ENCODE measurements at regions not wholly inside any gene's neighbourhood (a gene's known extent, or its start where the extent isn't known, plus 50 kb on each side); places are given as distances from the start of the nearest gene placed in this dataset.

DNA sequence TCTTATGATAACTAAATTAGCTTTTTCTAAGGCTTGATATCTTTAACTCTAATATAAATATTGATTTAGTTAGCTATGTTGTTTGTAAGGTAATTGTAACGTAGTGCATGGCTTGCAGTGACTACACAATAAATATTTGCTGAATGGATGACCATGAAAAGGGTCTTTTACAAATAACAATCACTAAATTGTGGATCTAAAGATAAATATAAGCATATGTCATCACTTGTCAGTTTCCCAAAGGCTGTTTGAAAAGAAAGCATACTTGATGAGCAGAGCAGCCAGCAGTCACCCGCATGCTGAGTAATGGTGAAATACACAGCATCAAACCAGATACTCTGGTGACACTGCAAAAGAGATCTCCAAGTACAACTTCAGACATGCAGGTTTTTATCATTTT, 92.5 kb upstream of the FMN2 start:
- Mint-ChIP-seq H3K4me1 (peaks cover 8% of the 10 kb centered on the region), H3K9me3 (no peaks in the 10 kb centered on the region), H3K27ac (no peak overlapping the region), H3K36me3 (peaks cover 2% of the 10 kb centered on the region), H3K4me3 (no peak overlapping the region), H3K27me3 (peaks cover 46% of the 10 kb centered on the region)

- Mint-ChIP-seq H3K27ac (no peak overlapping the region), H3K4me3 (no peak overlapping the region), H3K27me3 (peaks cover 36% of the 10 kb centered on the region), H3K4me1 (peaks cover 8% of the 10 kb centered on the region), H3K9me3 (no peaks in the 10 kb centered on the region), H3K36me3 (peaks cover 2% of the 10 kb centered on the region)
Observed at GRCh38 chr1:240000634-240001033, 91.0 kb upstream of the FMN2 start.

DNA sequence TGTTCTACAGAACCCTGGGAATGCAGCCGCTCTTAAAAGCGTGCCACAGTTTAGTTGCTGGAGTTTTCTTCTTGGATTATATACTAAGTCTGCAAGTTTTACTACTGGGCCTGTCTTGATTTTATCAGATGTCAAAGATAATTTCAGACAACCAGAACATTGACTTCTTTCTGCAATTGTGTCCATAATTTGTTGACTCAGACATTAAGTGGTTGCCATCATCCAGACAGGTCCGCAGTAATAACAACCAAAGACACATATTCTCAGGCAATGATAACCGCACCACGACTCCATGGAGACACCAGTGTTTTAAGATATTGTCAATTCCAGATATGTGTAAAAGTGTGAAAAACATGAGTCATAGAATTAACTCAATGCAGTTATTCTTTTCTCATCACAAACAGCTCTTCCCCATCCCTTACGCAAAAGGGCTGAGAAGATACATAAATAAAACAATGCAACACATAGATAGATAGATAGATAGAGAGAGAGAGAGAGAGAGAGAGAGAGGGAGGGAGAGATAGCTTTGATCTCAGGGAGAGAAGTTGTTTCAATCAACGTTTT, 90.4 kb upstream of the FMN2 start:
- Mint-ChIP-seq H3K27me3 (peaks cover 32% of the 10 kb centered on the region), H3K9me3 (no peaks in the 10 kb centered on the region), H3K4me3 (no peak overlapping the region), H3K36me3 (peaks cover 2% of the 10 kb centered on the region), H3K4me1 (peaks cover 8% of the 10 kb centered on the region), H3K27ac (no peak overlapping the region)

GRCh38 chr1:240004086-240004749, 87.5 kb upstream of the FMN2 start:
- Mint-ChIP-seq H3K36me3 (no peaks in the 10 kb centered on the region), H3K9me3 (no peaks in the 10 kb centered on the region), H3K27ac (no peak overlapping the region), H3K4me1 (no peaks in the 10 kb centered on the region), H3K4me3 (no peak overlapping the region), H3K27me3 (peaks cover 14% of the 10 kb centered on the region)

DNA sequence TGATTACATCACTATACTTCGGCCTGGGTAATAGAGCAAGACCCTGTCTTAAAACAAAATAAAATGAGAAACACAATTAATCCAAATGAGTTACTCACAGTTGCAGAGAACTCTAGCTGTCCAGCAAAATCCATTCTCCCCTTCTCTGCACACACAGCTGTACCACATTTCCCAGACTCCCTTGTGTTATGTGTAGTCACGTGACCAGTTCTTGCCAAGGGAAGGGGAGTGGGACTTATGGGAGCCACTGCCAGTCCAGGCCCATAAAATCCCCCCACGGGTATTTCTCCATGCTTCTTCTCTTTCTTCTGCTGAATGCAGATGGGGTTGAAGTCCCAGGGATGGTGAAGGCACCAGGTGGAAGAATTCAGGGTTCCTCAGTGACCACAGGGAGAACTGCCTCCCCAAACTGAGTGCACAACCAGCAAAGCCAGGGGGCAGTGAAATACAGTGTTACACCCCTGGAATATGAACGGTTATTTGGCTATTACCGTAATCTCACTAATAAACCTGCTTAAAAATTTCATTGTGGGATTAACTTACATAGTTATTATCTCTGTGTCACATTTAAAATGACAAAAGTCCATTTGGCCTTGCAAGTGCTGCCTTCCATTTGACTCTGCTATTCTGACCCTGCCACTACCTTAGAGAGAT, 85.6 kb upstream of the FMN2 start:
- H3K27ac Mint-ChIP-seq, result no peak overlapping the region
- no peaks in the 10 kb centered on the region for H3K36me3 Mint-ChIP-seq
- H3K4me3 Mint-ChIP-seq, result no peak overlapping the region
- peaks cover 7% of the 10 kb centered on the region for H3K27me3 Mint-ChIP-seq
- no peaks in the 10 kb centered on the region for H3K9me3 Mint-ChIP-seq
- no peaks in the 10 kb centered on the region for H3K4me1 Mint-ChIP-seq

- no peaks in the 10 kb centered on the region for H3K9me3 Mint-ChIP-seq
- no peak overlapping the region for H3K4me3 Mint-ChIP-seq
- no peaks in the 10 kb centered on the region for H3K4me1 Mint-ChIP-seq
- no peaks in the 10 kb centered on the region for H3K36me3 Mint-ChIP-seq
- H3K27me3 Mint-ChIP-seq, result peaks cover 2% of the 10 kb centered on the region
- H3K27ac Mint-ChIP-seq, result no peak overlapping the region
Observed at GRCh38 chr1:240008298-240008697, 83.4 kb upstream of the FMN2 start.

DNA sequence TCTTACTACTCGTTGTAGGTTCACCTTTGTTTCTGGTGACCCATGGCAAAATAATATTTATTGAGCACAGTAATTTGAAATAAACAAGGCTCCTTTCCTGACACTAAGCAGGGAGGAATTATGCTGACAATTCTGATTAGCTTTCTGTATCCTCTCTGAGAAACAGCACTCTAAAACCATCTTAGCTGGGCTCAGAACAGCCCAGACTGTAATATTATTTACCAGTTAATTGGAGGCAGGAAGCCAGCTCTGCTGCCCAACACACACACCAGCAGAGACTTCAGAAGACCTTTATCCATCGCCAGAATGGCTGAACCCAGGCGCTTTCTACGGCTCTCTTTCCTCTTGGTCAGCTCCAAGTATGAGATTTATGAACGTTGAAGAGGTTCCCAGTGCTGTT, 77.6 kb upstream of the FMN2 start:
- Mint-ChIP-seq H3K27me3 (peaks cover 5% of the 10 kb centered on the region), H3K4me1 (no peaks in the 10 kb centered on the region), H3K27ac (no peak overlapping the region), H3K4me3 (no peak overlapping the region), H3K9me3 (peaks cover 19% of the 10 kb centered on the region), H3K36me3 (no peaks in the 10 kb centered on the region)

GRCh38 chr1:240018617-240019016, 73.1 kb upstream of the FMN2 start:
- no peak overlapping the region for H3K27ac Mint-ChIP-seq
- H3K4me1 Mint-ChIP-seq, result no peaks in the 10 kb centered on the region
- H3K27me3 Mint-ChIP-seq, result peaks cover 9% of the 10 kb centered on the region
- H3K9me3 Mint-ChIP-seq, result peaks cover 19% of the 10 kb centered on the region
- no peak overlapping the region for H3K4me3 Mint-ChIP-seq
- H3K36me3 Mint-ChIP-seq, result no peaks in the 10 kb centered on the region

DNA sequence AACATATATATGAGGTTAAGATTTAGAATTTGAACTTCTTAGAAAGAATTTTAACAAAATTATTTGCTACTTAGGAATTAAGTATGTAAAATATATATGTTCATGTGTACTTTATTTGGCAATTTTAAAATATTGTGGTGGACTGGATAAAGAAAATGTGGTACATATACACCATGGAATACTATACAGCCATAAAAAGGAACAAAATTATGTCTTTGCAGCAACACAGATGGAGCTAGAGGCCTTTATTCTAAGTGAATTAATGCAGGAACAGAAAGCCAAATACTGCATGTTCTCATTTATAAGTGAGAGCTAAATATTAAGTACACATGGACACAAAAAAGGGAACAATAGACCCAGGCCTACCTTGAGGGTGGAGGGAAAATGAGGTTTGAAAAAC, 72.2 kb upstream of the FMN2 start:
- Mint-ChIP-seq H3K4me1 (no peaks in the 10 kb centered on the region), H3K36me3 (no peaks in the 10 kb centered on the region), H3K4me3 (no peak overlapping the region), H3K27me3 (peaks cover 11% of the 10 kb centered on the region), H3K27ac (no peak overlapping the region), H3K9me3 (peaks cover 19% of the 10 kb centered on the region)

DNA sequence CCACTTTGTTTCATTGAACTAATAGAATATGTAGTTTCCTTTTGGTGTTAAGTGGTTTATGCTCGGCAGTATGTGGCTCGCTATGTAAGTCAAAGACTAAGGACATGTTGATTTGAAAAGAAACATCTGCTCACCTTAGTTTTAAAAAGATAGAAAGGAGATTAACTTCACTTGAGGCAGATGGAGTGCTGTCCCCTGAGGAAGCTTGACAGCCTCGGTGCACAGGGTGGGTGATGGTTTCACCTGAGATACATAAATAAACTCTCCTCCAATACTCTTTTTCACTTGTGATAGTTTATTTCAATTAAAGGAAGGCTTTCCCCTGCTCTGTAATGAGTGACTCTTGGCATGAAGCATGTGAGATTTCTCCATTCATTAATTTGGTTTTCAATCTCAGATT, 70.8 kb upstream of the FMN2 start:
- Mint-ChIP-seq H3K36me3 (no peaks in the 10 kb centered on the region), H3K4me1 (no peaks in the 10 kb centered on the region), H3K4me3 (no peak overlapping the region), H3K27me3 (peaks cover 12% of the 10 kb centered on the region), H3K9me3 (peaks cover 19% of the 10 kb centered on the region), H3K27ac (no peak overlapping the region)

DNA sequence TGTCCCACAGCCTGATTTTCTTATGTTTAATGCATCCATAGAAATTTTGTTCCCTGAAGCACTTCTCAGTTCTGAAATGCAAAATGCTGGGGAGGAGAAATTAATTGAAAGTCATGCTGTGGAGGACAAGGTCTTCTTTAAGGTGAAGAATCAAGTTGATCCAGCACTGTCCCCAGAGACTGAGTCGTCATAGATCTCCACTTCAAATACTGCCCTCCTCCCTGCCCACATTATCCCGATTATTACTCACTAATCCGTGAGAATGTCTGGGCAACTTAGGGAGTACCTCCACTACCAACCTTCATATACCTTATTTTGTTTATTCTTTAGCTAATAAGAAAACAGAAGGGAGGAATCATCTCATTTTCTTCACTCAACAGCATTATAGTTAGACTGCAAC, 70.0 kb upstream of the FMN2 start:
- Mint-ChIP-seq H3K4me3 (no peak overlapping the region), H3K36me3 (no peaks in the 10 kb centered on the region), H3K27ac (no peak overlapping the region), H3K4me1 (no peaks in the 10 kb centered on the region), H3K9me3 (peaks cover 19% of the 10 kb centered on the region), H3K27me3 (peaks cover 14% of the 10 kb centered on the region)

- no peak overlapping the region for H3K27ac Mint-ChIP-seq
- H3K36me3 Mint-ChIP-seq, result no peaks in the 10 kb centered on the region
- H3K4me1 Mint-ChIP-seq, result no peaks in the 10 kb centered on the region
- H3K9me3 Mint-ChIP-seq, result no peaks in the 10 kb centered on the region
- H3K27me3 Mint-ChIP-seq, result peaks cover 6% of the 10 kb centered on the region
- no peak overlapping the region for H3K4me3 Mint-ChIP-seq
Observed at GRCh38 chr1:240027059-240027462, 64.6 kb upstream of the FMN2 start.

GRCh38 chr1:240029418-240029817, 62.3 kb upstream of the FMN2 start:
- Mint-ChIP-seq H3K27me3 (peaks cover 5% of the 10 kb centered on the region), H3K36me3 (no peaks in the 10 kb centered on the region), H3K4me1 (no peaks in the 10 kb centered on the region), H3K4me3 (no peak overlapping the region), H3K9me3 (peaks cover 5% of the 10 kb centered on the region), H3K27ac (no peak overlapping the region)

DNA sequence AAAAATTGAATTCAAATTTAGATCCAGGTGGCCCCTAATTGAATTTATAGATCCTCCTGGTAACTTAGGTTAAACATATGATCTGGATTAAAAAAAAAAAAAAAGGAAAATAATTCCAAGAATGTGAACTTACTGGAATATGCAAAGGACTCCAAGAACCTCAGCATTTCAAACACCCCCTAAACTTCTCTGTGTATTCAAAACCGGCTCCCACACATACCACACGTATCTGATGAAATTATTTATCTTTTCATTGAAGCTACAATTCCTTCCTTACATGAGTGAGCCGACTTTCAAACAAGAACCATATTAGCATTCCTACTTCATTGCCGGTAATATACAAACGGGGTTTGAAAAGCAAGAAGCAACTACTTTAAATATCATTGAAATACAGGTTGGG, 61.4 kb upstream of the FMN2 start:
- no peak overlapping the region for H3K4me3 Mint-ChIP-seq
- no peaks in the 10 kb centered on the region for H3K36me3 Mint-ChIP-seq
- peaks cover 5% of the 10 kb centered on the region for H3K27me3 Mint-ChIP-seq
- H3K27ac Mint-ChIP-seq, result no peak overlapping the region
- no peaks in the 10 kb centered on the region for H3K4me1 Mint-ChIP-seq
- peaks cover 5% of the 10 kb centered on the region for H3K9me3 Mint-ChIP-seq

DNA sequence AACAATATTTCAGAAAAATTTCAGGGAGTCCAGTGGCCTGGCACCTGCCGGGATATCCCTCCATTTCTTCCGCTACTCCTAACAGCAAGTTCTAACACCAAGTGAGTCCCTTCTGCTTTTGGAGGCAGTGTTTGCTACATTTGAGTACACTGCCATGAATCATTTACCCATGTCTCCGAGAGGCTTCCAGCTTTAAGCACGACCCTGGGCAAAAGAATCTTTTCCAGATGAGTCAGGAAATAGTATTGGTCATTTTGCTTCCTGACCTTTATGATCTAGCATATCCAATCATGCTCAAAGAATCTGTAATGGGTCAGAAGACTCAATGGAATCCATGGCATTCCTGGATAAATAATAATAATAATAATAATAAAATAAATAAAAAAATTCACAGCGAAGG, 60.7 kb upstream of the FMN2 start:
- H3K27me3 Mint-ChIP-seq, result peaks cover 3% of the 10 kb centered on the region
- H3K4me1 Mint-ChIP-seq, result no peaks in the 10 kb centered on the region
- peaks cover 5% of the 10 kb centered on the region for H3K9me3 Mint-ChIP-seq
- no peak overlapping the region for H3K27ac Mint-ChIP-seq
- H3K4me3 Mint-ChIP-seq, result no peak overlapping the region
- no peaks in the 10 kb centered on the region for H3K36me3 Mint-ChIP-seq

GRCh38 chr1:240031414-240031813, 60.3 kb upstream of the FMN2 start:
- H3K9me3 Mint-ChIP-seq, result peaks cover 5% of the 10 kb centered on the region
- H3K27me3 Mint-ChIP-seq, result peaks cover 3% of the 10 kb centered on the region
- no peak overlapping the region for H3K4me3 Mint-ChIP-seq
- H3K27ac Mint-ChIP-seq, result no peak overlapping the region
- no peaks in the 10 kb centered on the region for H3K36me3 Mint-ChIP-seq
- no peaks in the 10 kb centered on the region for H3K4me1 Mint-ChIP-seq

Measured in activated naive CD4-positive, alpha-beta T cell treated with anti-CD3 and anti-CD28 coated beads, Interleukin-2, amount 50 U/mL, for 24 hours (primary cell).